HEK293 (cell line): ENCODE measurements at regions not wholly inside any gene's neighbourhood (a gene's known extent, or its start where the extent isn't known, plus 50 kb on each side); places are given as distances from the start of the nearest gene placed in this dataset.

Experiments
- CTCF ChIA-PET: fragments of 350-600 bp; formaldehyde crosslinking; extraction: SDS; loops from one replicate; lab custom pipeline; 2021; ENCODE audit warnings: antibody characterized with exemption; lab: Yijun Ruan, JAX
- POLR2A ChIA-PET: fragments of 300-600 bp; formaldehyde crosslinking; extraction: SDS; loops from one replicate; lab custom pipeline; 2020; ENCODE audit warnings: antibody characterized with exemption, inconsistent platforms; lab: Yijun Ruan, JAX
- H3K27ac ChIP-seq: fragments of 200-500 bp; sonication (Bioruptor generic); 2 replicates; pipeline ENCODE4 v1.5.1; 2014; ENCODE audit warnings: low read depth, low read length, control low read depth, inconsistent platforms; ENCODE audit errors: extremely low read depth
- H3K36me3 ChIP-seq, 2 experiments: fragments of 200-500 bp in 1 of 2; sonication (Bioruptor generic) in 1 of 2; 1 replicate in 1 of 2; 2 replicates in 1 of 2; pipeline ENCODE4 v1.5.1; 2014 to 2017; ENCODE audit warnings: inconsistent platforms in 2 of 2, low read length in 2 of 2; ENCODE audit not compliant: control insufficient read depth in 2 of 2, insufficient read depth in 1 of 2
- H3K4me1 ChIP-seq: fragments of 200-500 bp; sonication (Bioruptor generic); 2 replicates; pipeline ENCODE4 v1.5.1; 2014; ENCODE audit warnings: mild to moderate bottlenecking, low read length, inconsistent platforms; ENCODE audit not compliant: control insufficient read depth, insufficient read depth
- H3K4me3 ChIP-seq: 2 replicates; pipeline ENCODE4 v1.5.1; 2011; ENCODE audit warnings: low read depth, mild to moderate bottlenecking, control low read depth, low read length, moderate library complexity
- H3K9me3 ChIP-seq: fragments of 200-500 bp; sonication (Bioruptor generic); 2 replicates; pipeline ENCODE4 v1.5.1; 2014; ENCODE audit warnings: low read depth, low read length, inconsistent platforms; ENCODE audit not compliant: control insufficient read depth, insufficient read depth
- GLI2 ChIP-seq: fragments of 450-650 bp; formaldehyde crosslinking; IDR thresholded peaks from 2 replicates; pipeline ENCODE4; 2017; ENCODE audit warnings: missing biosample characterization, missing genetic modification characterization, low read depth, borderline replicate concordance
- HOXC10 ChIP-seq: sonication (generic); formaldehyde crosslinking; IDR thresholded peaks from 2 replicates; pipeline ENCODE4 v1.8.1; 2023; ENCODE audit warnings: mild to moderate bottlenecking, missing genetic modification reagents
- HOXD13 ChIP-seq: sonication (generic); formaldehyde crosslinking; IDR thresholded peaks from 2 replicates; pipeline ENCODE4 v1.8.0; 2022; ENCODE audit warnings: missing genetic modification reagents, borderline replicate concordance
- KLF7 ChIP-seq: fragments of 450-650 bp; formaldehyde crosslinking; IDR thresholded peaks from 2 replicates; pipeline ENCODE4 v1.5.1; 2016; ENCODE audit warnings: missing biosample characterization, missing genetic modification characterization, borderline replicate concordance
- MYNN ChIP-seq: fragments of 450-650 bp; formaldehyde crosslinking; IDR thresholded peaks from 2 replicates; pipeline ENCODE4 v1.5.1; 2016; ENCODE audit warnings: missing biosample characterization, missing genetic modification characterization, borderline replicate concordance
- PRDM1 ChIP-seq: fragments of 450-650 bp; formaldehyde crosslinking; IDR thresholded peaks from 2 replicates; pipeline ENCODE4; 2016; ENCODE audit warnings: missing biosample characterization, missing genetic modification characterization
- REPIN1 ChIP-seq: fragments of 450-650 bp; formaldehyde crosslinking; IDR thresholded peaks from 2 replicates; pipeline ENCODE4 v1.5.1; 2017; ENCODE audit warnings: missing biosample characterization, missing genetic modification characterization, low read depth
- SP2 ChIP-seq: fragments of 450-650 bp; formaldehyde crosslinking; IDR thresholded peaks from 2 replicates; pipeline ENCODE4 v1.5.1; 2016; ENCODE audit warnings: missing biosample characterization, missing genetic modification characterization
- SP3 ChIP-seq: fragments of 450-650 bp; formaldehyde crosslinking; IDR thresholded peaks from 2 replicates; pipeline ENCODE4 v1.5.1; 2016; ENCODE audit warnings: missing biosample characterization, missing genetic modification characterization
- TRIM28 ChIP-seq: IDR thresholded peaks from 2 replicates; pipeline ENCODE4 v1.6.1; 2011; ENCODE audit warnings: low read length, control low read depth, borderline replicate concordance
- TSHZ1 ChIP-seq: fragments of 450-650 bp; formaldehyde crosslinking; IDR thresholded peaks from 2 replicates; pipeline ENCODE4 v1.5.1; 2016; ENCODE audit warnings: missing biosample characterization, missing genetic modification characterization, borderline replicate concordance
- ZBTB17 ChIP-seq: fragments of 450-650 bp; formaldehyde crosslinking; IDR thresholded peaks from 2 replicates; pipeline ENCODE4 v1.5.1; 2016; ENCODE audit warnings: missing biosample characterization, missing genetic modification characterization
- ZNF169 ChIP-seq: fragments of 450-650 bp; formaldehyde crosslinking; IDR thresholded peaks from 2 replicates; pipeline ENCODE4 v1.5.1; 2016; ENCODE audit warnings: missing biosample characterization, missing genetic modification characterization
- ZNF274 ChIP-seq, 2 experiments: fragments of 200-500 bp in 1 of 2; fragments of 450-650 bp in 1 of 2; sonication (Bioruptor generic) in 1 of 2; formaldehyde crosslinking in 1 of 2; IDR thresholded peaks; 2 replicates each; pipeline versions ENCODE4 v1.5.1 to v1.6.1; 2014 to 2016; ENCODE audit warnings: borderline replicate concordance in 1 of 2, inconsistent platforms in 1 of 2, low read length in 1 of 2, missing biosample characterization in 1 of 2, missing genetic modification characterization in 1 of 2
- ZNF324 ChIP-seq: fragments of 450-650 bp; formaldehyde crosslinking; IDR thresholded peaks from 2 replicates; pipeline ENCODE4 v1.5.1; 2016; ENCODE audit warnings: missing biosample characterization, missing genetic modification characterization
- ZNF394 ChIP-seq: fragments of 450-650 bp; formaldehyde crosslinking; IDR thresholded peaks from 2 replicates; pipeline ENCODE4 v1.5.1; 2016; ENCODE audit warnings: missing biosample characterization, missing genetic modification characterization, mild to moderate bottlenecking, moderate library complexity, borderline replicate concordance
- ZNF558 ChIP-seq: fragments of 450-650 bp; formaldehyde crosslinking; IDR thresholded peaks from 2 replicates; pipeline ENCODE4 v1.5.1; 2016; ENCODE audit warnings: missing biosample characterization, missing genetic modification characterization
- ZNF626 ChIP-seq: fragments of 450-650 bp; sonication (Bioruptor Pico); formaldehyde crosslinking; IDR thresholded peaks from 2 replicates; pipeline ENCODE4 v1.5.1; 2018; ENCODE audit warnings: missing biosample characterization, missing genetic modification characterization, inconsistent platforms
- ZNF776 ChIP-seq: fragments of 450-650 bp; formaldehyde crosslinking; IDR thresholded peaks from 2 replicates; pipeline ENCODE4 v1.5.0; 2017; ENCODE audit warnings: missing biosample characterization, missing genetic modification characterization, borderline replicate concordance
- TF ChIP-seq, protein P1 (sequence below): fragments of 450-650 bp; formaldehyde crosslinking; IDR thresholded peaks from 2 replicates; pipeline ENCODE4 v1.5.1; 2016; ENCODE audit warnings: missing biosample characterization, missing genetic modification characterization

DNA sequence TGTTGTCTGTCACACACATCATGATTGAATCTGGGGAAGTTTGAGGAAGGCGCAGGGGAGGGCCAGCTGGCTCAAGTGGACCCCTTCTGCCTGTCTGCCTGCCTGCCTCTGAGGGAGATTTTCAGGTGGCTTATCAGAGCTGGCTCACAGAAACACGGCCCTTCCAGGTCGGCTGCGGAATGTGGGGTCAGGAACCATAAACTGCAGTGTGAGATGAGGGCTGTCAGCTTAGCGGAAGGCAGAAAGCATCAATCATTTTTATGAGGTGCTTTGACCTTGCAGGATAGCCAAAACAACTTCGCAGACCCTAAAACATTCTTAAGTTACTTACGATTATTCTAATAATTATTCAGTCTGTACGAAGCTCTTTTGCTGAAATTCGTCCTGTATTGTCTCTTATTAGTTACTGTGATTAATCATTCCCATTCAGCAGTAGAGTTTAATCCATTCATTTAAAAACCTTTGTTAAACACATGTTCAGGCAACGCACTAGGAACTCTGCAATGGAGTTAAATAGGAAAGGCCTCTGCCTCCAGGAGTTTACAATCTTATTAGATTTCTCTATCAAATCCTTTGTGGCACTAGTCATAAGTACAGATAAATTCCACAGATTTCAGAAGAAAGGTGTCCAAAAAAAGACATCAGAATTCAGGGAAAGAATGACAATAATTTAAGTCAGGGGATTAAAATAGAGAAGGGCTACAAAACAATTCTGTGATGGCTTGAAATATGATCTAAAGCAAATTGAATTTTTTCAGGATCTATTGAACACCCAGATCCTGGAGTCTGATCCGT, 371.6 kb downstream of the HRH4 start (continued):
- TF ChIP-seq KLF7 (tag by site-specific recombination) (no peak), HOXD13 (peak; percentile 72; the same call in 1 of the 2 replicates), ZBTB17 (0 out of 2 replicates have a peak, but pooled peaks have one; percentile 12), ZNF394 (peak; percentile 34; the same call in 1 of the 2 replicates), ZNF169 (tag by site-specific recombination) (no peak), TRIM28 (peak; percentile 35; the same call in 1 of the 2 replicates), GLI2 (no peak), ZNF626 (tag by site-specific recombination) (no peak)
- TF ChIP-seq, protein P1, sequence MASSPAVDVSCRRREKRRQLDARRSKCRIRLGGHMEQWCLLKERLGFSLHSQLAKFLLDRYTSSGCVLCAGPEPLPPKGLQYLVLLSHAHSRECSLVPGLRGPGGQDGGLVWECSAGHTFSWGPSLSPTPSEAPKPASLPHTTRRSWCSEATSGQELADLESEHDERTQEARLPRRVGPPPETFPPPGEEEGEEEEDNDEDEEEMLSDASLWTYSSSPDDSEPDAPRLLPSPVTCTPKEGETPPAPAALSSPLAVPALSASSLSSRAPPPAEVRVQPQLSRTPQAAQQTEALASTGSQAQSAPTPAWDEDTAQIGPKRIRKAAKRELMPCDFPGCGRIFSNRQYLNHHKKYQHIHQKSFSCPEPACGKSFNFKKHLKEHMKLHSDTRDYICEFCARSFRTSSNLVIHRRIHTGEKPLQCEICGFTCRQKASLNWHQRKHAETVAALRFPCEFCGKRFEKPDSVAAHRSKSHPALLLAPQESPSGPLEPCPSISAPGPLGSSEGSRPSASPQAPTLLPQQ (tag by site-specific recombination), result 0 out of 2 replicates have a peak, but pooled peaks have one; percentile 36

DNA sequence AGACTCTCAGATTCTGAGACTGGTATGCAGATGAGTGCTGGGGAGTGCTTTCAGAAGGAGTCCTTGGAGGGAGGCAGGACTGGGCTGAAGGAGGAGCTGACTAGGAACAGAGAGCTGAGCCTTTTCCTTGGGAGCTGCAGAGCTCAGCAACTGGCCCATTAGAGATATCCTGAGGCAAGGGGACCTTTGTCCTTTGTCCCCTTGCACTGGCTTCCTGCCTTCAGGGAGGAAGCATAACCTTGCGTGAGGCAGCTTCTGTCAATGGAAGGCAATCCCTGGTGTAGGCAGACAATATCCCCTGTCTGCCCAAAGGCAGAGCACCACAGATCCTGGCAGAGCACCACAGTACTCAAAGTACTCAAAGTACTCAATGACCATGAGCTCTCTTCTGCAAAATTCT, 375.3 kb downstream of the HRH4 start:
- no peak overlapping the region for H3K27ac ChIP-seq
- H3K4me3 ChIP-seq, result no peak overlapping the region
- no peaks in the 10 kb centered on the region for H3K9me3 ChIP-seq
- no peak for TF ChIP-seq ZNF324
- TF ChIP-seq HOXC10 (CRISPR knock-in tag), result no peak
- no peak for TF ChIP-seq SP3 (tag by site-specific recombination)
- no peak for TF ChIP-seq ZNF558
- TF ChIP-seq PRDM1, result no peak
- no peak for TF ChIP-seq TSHZ1 (tag by site-specific recombination)
- TF ChIP-seq MYNN, result no peak
- no peak for TF ChIP-seq ZNF776 (tag by site-specific recombination)
- TF ChIP-seq REPIN1 (tag by site-specific recombination), result no peak
- TF ChIP-seq ZNF274 (IDR thresholded peaks at IDR 0.05; ENCODE audit: low read length), result no peak
- no peak for TF ChIP-seq ZNF274 (tag by site-specific recombination; IDR thresholded peaks at IDR 0.05; ENCODE audit: borderline replicate concordance)
- TF ChIP-seq SP2 (tag by site-specific recombination), result no peak
- H3K36me3 ChIP-seq, result no peaks in the 10 kb centered on the region
- POLR2A ChIA-PET, result interaction anchor here (1.2 kb wide), 1 partner anchor 697 kb away, joined by 6 read pairs; the partner anchor contains the start of gene CABYR
- CTCF ChIA-PET, result interaction anchor here (1.5 to 1.6 kb wide), 3 partner anchors 9 to 109 kb away, joined by 3 to 4 read pairs (median 4); no protein-coding TSS in a partner anchor
- H3K4me1 ChIP-seq, result peaks cover 5% of the 10 kb centered on the region; the same call in 1 of the 2 replicates
